Heart left ventricle (tissue), 16 donors: ENCODE measurements at regions not wholly inside any gene's neighbourhood (a gene's known extent, or its start where the extent isn't known, plus 50 kb on each side); places are given as distances from the start of the nearest gene placed in this dataset.

ENCODE experiments used
- ATAC-seq, 4 donors: fragments of 200-7000 bp; cut with Tn5 transposase; one replicate each; pipeline ENCODE4 v1.9.1; 2020 to 2022; ENCODE audit warnings: moderate library complexity in 4 of 4, mild to moderate bottlenecking in 3 of 4, moderate number of reproducible peaks in 1 of 4
- DNase-seq, 5 donors: peaks; one replicate each; pipeline ENCODE4 v3.0.0-alpha.2; 2020
- H3K27ac ChIP-seq, 12 donors: fragments of 200-600 bp; sonication (generic) in 4 of 12; one replicate each; pipeline versions ENCODE4 v1.5.0 to v1.8.0; 2016 to 2022; ENCODE audit warnings: mild to moderate bottlenecking in 2 of 12
- H3K27me3 ChIP-seq, 9 donors: fragments of 200-600 bp; sonication (generic) in 2 of 9; one replicate each; pipeline versions ENCODE4 v1.5.1 to v1.8.0; 2016 to 2022; ENCODE audit warnings: mild to moderate bottlenecking in 3 of 9
- H3K36me3 ChIP-seq, 9 donors: fragments of 200-600 bp; sonication (generic) in 2 of 9; one replicate each; pipeline versions ENCODE4 v1.5.0 to v1.8.0; 2018 to 2022; ENCODE audit warnings: mild to moderate bottlenecking in 2 of 9
- H3K4me1 ChIP-seq, 12 donors: fragments of 200-600 bp; sonication (generic) in 4 of 12; one replicate each; pipeline versions ENCODE4 v1.5.0 to v1.8.0; 2016 to 2022; ENCODE audit warnings: mild to moderate bottlenecking in 3 of 12
- H3K4me3 ChIP-seq, 12 donors: fragments of 200-600 bp; sonication (generic) in 4 of 12; one replicate each; pipeline versions ENCODE4 v1.5.0 to v1.8.0; 2017 to 2022; ENCODE audit warnings: mild to moderate bottlenecking in 9 of 12, moderate library complexity in 4 of 12
- H3K9me3 ChIP-seq, 12 donors: fragments of 200-600 bp; sonication (generic) in 4 of 12; one replicate each; pipeline versions ENCODE4 v1.5.0 to v1.8.0; 2016 to 2022; ENCODE audit warnings: mild to moderate bottlenecking in 1 of 12
- POLR2A ChIP-seq, 2 donors: fragments of 450-650 bp; IDR thresholded peaks; one replicate each; pipeline ENCODE4 v1.6.1; 2017; ENCODE audit warnings: antibody characterized with exemption in 2 of 2, mild to moderate bottlenecking in 2 of 2, moderate library complexity in 2 of 2
- WGBS, 4 donors: extraction: QIAGEN DNeasy Blood & Tissue Kit in 2 of 4; methylation state at CpG; one replicate each; pipeline versions ENCODE4 v1.1.5 to v1.1.7; 2013 to 2018; 5-methylcytosine and 5-hydroxymethylcytosine counted together
- intact Hi-C, 10 donors: fragments of 100-400 bp; cut with DNase I; formaldehyde crosslinking; loops; one replicate each; pipeline versions ENCODE4 v1.11.1 to v1.14.2; 2022
- TF ChIP-seq, protein P1 (sequence below), 12 donors: fragments of 200-600 bp; sonication (generic) in 4 of 12; IDR thresholded peaks; one replicate each; pipeline versions ENCODE4 v1.5.0 to v1.8.0; 2018 to 2022; ENCODE audit warnings: antibody characterized with exemption in 12 of 12, mild to moderate bottlenecking in 5 of 12
- donor health status: ischemic (EF 13 %, LVEDD 7.1; RV severe dilation, severe dysfunction).
- donor health status: healthy with polysubstance abuse.
- donor health status: DM: no; HTN: yes; CAD: no.
- donor health status: DM: no; HTN: no; CAD: no.
- donor health status: ischemic (EF 25% LVEDD 6.9; RV normal size, moderate dysfunction).
- donor health status: ischemic (EF 25% LVEDD 5.7; RV mildly dilated, moderate dysfunction).
- donor health status: healthy.
- donor health status: DM: yes; HTN: yes; CAD: no.
- donor health status: ischemic (EF 35%, LVEDD 5.7; RV mildly dilated, moderate dysfunction).
- donor health status: nonischemic (EF 11% LVEDD 7.7; RV severe dilation, severe dysfunction).
- donor health status: DM: yes; HTN: yes; CAD: no.
- donor health status: PGD.
- donor health status: ischemic (EF 29% LVEDD 5.4; RV normal size, mild dysfunction).
- donor health status: nonischemic (EF 23%, LVEDD 6.1; RV moderate dilation, normal function).

DNA sequence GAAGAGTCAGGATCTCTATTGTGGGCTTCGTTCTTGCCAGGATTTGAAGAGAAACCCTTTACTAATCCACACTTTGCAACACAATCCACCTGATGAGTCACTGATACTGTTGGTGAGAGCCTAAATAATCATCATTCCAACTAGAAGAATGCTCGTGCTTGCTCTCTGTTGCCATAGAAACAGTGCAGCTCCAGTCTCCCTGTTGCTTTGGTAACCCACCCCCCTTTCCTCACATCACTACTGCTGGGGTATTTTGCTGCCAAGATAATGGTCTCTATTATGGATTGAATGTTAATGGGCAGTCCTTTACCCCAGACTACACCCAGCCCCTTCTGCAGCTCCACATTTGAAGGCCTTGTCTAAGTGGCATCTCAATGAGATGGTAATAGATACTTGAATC lies 190.4 kb downstream of the ABCC12 start:
- H3K36me3 ChIP-seq: no peaks in the 10 kb centered on the region
- ATAC-seq: no peak
- no peak overlapping the region for H3K4me3 ChIP-seq
- 19 to 37% (median 27%) methylated on average over 2 of the region's 2 CpGs for WGBS, 4 donors
- intact Hi-C loops: no loop called here
- no peaks in the 10 kb centered on the region for H3K27me3 ChIP-seq
- no peaks in the 10 kb centered on the region for H3K9me3 ChIP-seq
- no peak for DNase-seq
- no peak for TF ChIP-seq POLR2A (IDR thresholded peaks at IDR 0.05)
- TF ChIP-seq, protein P1, sequence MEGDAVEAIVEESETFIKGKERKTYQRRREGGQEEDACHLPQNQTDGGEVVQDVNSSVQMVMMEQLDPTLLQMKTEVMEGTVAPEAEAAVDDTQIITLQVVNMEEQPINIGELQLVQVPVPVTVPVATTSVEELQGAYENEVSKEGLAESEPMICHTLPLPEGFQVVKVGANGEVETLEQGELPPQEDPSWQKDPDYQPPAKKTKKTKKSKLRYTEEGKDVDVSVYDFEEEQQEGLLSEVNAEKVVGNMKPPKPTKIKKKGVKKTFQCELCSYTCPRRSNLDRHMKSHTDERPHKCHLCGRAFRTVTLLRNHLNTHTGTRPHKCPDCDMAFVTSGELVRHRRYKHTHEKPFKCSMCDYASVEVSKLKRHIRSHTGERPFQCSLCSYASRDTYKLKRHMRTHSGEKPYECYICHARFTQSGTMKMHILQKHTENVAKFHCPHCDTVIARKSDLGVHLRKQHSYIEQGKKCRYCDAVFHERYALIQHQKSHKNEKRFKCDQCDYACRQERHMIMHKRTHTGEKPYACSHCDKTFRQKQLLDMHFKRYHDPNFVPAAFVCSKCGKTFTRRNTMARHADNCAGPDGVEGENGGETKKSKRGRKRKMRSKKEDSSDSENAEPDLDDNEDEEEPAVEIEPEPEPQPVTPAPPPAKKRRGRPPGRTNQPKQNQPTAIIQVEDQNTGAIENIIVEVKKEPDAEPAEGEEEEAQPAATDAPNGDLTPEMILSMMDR (IDR thresholded peaks at IDR 0.05): no peak
- no peaks in the 10 kb centered on the region for H3K4me1 ChIP-seq
- H3K27ac ChIP-seq: no peak overlapping the region

DNA sequence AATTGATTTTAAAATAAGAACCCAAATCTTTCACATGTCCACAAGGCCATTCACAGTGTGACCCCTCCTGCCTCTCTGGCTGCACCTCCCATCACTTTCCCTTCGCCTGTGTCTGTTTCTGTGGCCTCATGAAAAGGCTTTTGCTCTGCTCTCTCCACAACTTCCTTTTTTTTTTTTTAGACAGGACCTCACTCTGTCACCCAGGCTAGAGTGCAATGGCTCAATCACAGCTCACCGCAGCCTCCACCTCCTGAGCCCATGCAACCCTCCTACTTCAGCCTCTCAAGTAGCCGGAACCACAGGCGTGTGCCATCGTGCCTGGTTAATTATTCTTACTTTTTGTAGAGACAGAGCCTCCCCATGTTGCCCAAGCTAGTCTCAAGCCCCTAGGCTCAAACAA lies 197.1 kb downstream of the ABCC12 start:
- DNase-seq (no peak), ATAC-seq (no peak)
- Histone ChIP-seq H3K4me3 (no peak overlapping the region), H3K36me3 (no peaks in the 10 kb centered on the region), H3K4me1 (no peaks in the 10 kb centered on the region), H3K27ac (no peak overlapping the region), H3K9me3 (no peaks in the 10 kb centered on the region), H3K27me3 (no peaks in the 10 kb centered on the region)
- intact Hi-C loops: no loop called here
- WGBS, 4 donors: 87 to 92% (median 89%) methylated on average over 5 of the region's 5 CpGs
- TF ChIP-seq POLR2A (IDR thresholded peaks at IDR 0.05): no peak
- TF ChIP-seq, protein P1 (IDR thresholded peaks at IDR 0.05): no peak

DNA sequence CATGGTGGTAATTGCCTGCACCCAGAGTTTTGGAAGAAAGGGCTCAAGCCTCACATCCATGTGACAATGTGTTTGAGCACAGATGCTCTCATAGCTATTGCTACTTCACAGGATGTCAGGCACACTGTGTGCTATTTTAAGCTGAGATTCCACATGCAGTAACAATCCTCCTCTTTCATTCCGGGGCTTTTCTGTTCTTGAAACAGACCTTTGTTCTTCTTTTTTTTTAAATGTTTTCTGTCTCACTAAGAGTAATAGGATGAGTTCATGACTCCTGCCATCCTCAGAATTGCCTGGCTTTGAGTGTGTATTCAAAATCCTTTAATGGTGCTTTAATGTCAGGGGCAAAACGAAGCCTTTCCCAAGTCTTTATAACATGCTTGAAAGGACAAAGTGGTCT lies 198.9 kb downstream of the ABCC12 start:
- no peaks in the 10 kb centered on the region for H3K9me3 ChIP-seq
- DNase-seq: no peak
- no peak overlapping the region for H3K27ac ChIP-seq
- no peak overlapping the region for H3K4me3 ChIP-seq
- 42 to 46% (median 44%) methylated on average over 2 of the region's 2 CpGs for WGBS, 4 donors
- no peak for ATAC-seq
- no peaks in the 10 kb centered on the region for H3K36me3 ChIP-seq
- H3K4me1 ChIP-seq: no peaks in the 10 kb centered on the region
- TF ChIP-seq, protein P1 (IDR thresholded peaks at IDR 0.05): no peak
- TF ChIP-seq POLR2A (IDR thresholded peaks at IDR 0.05): no peak
- intact Hi-C loops: no loop called here
- no peaks in the 10 kb centered on the region for H3K27me3 ChIP-seq

DNA sequence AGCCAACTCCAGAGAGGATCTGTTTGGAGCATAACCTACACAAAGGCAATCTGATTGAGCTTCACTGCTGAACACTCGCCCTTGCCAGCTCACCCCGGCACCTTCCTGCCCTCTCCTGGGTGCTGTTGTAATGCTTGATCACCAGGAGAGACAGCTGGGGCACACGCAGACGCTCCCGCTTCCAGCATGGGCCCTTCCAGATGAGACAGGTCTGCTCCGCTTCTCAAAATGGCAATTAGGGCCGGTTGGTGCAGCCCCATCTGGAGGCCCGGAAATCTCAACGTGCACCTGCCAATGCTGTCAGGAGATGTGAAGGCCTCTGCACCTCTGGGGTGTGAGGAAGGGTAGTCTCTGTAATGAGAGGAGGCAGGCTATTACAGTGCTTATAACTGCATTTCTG lies 206.1 kb downstream of the ABCC12 start:
- Histone ChIP-seq H3K36me3 (no peaks in the 10 kb centered on the region), H3K4me1 (no peaks in the 10 kb centered on the region), H3K4me3 (no peak overlapping the region), H3K27ac (no peak overlapping the region), H3K27me3 (no peaks in the 10 kb centered on the region), H3K9me3 (no peaks in the 10 kb centered on the region)
- ATAC-seq (no peak), DNase-seq (no peak)
- TF ChIP-seq, protein P1 (IDR thresholded peaks at IDR 0.05): no peak
- TF ChIP-seq POLR2A (IDR thresholded peaks at IDR 0.05): no peak
- WGBS, 4 donors: 88 to 92% (median 91%) methylated on average over 9 of the region's 9 CpGs
- intact Hi-C loops: no loop called here
